ENCODE measurements at regions not wholly inside any gene's neighbourhood (a gene's known extent, or its start where the extent isn't known, plus 50 kb on each side); places are given as distances from the start of the nearest gene placed in this dataset.

DNA sequence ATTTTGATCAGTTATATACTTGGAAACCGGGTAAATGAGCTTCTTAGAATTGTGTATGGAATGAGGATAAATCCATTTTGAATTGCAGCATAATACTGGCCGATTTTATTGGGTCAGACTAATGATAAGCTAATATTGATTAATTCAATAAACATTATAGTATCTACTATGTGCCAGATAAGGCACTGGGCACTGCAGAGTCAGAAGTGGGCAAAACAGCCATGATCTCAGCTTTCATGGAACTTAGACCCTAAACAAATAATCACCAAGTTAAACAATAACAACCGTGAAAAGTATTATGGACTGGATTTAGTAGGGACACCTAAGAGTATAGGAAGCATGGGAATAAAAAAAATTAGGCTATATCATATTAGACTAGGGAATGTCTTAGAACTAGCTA lies 297.0 kb upstream of the PKDCC start:
- no peak overlapping the region for H3K27ac ChIP-seq (ENCODE audit: insufficient read depth, low read length)
- H3K79me2 ChIP-seq (ENCODE audit: control insufficient read depth, insufficient read depth, low read length): no peaks in the 10 kb centered on the region
- no peaks in the 10 kb centered on the region for H3K9me3 ChIP-seq (ENCODE audit: control insufficient read depth, insufficient read depth, low read depth, low read length)
- H3K4me1 ChIP-seq (ENCODE audit: control insufficient read depth, extremely low read depth, insufficient read depth, low read length): no peaks in the 10 kb centered on the region
- no peaks in the 10 kb centered on the region for H4K20me1 ChIP-seq (ENCODE audit: control insufficient read depth, extremely low read depth, insufficient read depth, low read length)
- no peak overlapping the region for H2AFZ ChIP-seq (ENCODE audit: low read length)
- no peak for TF ChIP-seq EZH2 (IDR thresholded peaks at IDR 0.05; ENCODE audit: low read length, missing control alignments)
- TF ChIP-seq, protein P1, sequence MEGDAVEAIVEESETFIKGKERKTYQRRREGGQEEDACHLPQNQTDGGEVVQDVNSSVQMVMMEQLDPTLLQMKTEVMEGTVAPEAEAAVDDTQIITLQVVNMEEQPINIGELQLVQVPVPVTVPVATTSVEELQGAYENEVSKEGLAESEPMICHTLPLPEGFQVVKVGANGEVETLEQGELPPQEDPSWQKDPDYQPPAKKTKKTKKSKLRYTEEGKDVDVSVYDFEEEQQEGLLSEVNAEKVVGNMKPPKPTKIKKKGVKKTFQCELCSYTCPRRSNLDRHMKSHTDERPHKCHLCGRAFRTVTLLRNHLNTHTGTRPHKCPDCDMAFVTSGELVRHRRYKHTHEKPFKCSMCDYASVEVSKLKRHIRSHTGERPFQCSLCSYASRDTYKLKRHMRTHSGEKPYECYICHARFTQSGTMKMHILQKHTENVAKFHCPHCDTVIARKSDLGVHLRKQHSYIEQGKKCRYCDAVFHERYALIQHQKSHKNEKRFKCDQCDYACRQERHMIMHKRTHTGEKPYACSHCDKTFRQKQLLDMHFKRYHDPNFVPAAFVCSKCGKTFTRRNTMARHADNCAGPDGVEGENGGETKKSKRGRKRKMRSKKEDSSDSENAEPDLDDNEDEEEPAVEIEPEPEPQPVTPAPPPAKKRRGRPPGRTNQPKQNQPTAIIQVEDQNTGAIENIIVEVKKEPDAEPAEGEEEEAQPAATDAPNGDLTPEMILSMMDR (conservative IDR thresholded peaks at IDR 0.05 in 1 of 2, IDR thresholded peaks at IDR 0.05 in 1 of 2; ENCODE audit: low read depth in 1 of 2, low read length in 2 of 2): no peak
- no peaks in the 10 kb centered on the region for H3K27me3 ChIP-seq (ENCODE audit: control insufficient read depth, insufficient read depth, low read length)
- H3K4me3 ChIP-seq (replicated peaks in 1 of 4; ENCODE audit: control extremely low read depth in 1 of 4, insufficient read depth in 1 of 4, low read depth in 3 of 4, low read length in 4 of 4): no peak overlapping the region
- H3K4me2 ChIP-seq (ENCODE audit: extremely low read depth, insufficient read depth, low read length): no peak overlapping the region
- H3K36me3 ChIP-seq (ENCODE audit: control insufficient read depth, insufficient read depth, low read length): no peaks in the 10 kb centered on the region
- DNase-seq (ENCODE audit: low read depth in 2 of 2): no peak
- H3K9ac ChIP-seq (ENCODE audit: insufficient read depth, low read length): no peak overlapping the region

DNA sequence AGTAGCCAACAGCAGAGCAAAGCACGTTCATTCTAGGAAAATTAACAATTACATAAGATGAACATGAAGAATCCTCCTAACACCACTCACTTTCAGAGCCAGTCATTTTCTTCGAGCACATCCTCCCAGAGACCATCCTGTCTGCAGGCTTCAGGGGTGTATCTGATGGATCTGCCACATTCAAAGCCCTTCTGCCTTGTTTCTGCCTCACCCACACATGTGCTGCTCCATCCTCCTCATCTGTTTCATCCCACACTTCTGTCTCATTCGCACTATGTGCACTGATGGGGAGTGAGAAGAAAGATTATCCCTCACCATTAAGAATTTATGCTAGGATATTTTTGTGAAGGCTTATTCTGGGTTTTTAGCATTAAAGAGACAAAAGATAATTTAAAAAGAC lies 287.9 kb upstream of the PKDCC start:
- Histone ChIP-seq H3K4me3 (replicated peaks in 1 of 4; ENCODE audit: control extremely low read depth in 1 of 4, insufficient read depth in 1 of 4, low read depth in 3 of 4, low read length in 4 of 4) (no peak overlapping the region), H3K9ac (ENCODE audit: insufficient read depth, low read length) (no peak overlapping the region), H3K27me3 (ENCODE audit: control insufficient read depth, insufficient read depth, low read length) (peaks cover 2% of the 10 kb centered on the region), H2AFZ (ENCODE audit: low read length) (no peak overlapping the region), H4K20me1 (ENCODE audit: control insufficient read depth, extremely low read depth, insufficient read depth, low read length) (no peaks in the 10 kb centered on the region), H3K9me3 (ENCODE audit: control insufficient read depth, insufficient read depth, low read depth, low read length) (no peaks in the 10 kb centered on the region), H3K27ac (ENCODE audit: insufficient read depth, low read length) (no peak overlapping the region), H3K36me3 (ENCODE audit: control insufficient read depth, insufficient read depth, low read length) (no peaks in the 10 kb centered on the region), H3K4me2 (ENCODE audit: extremely low read depth, insufficient read depth, low read length) (no peak overlapping the region), H3K79me2 (ENCODE audit: control insufficient read depth, insufficient read depth, low read length) (no peaks in the 10 kb centered on the region), H3K4me1 (ENCODE audit: control insufficient read depth, extremely low read depth, insufficient read depth, low read length) (no peaks in the 10 kb centered on the region)
- TF ChIP-seq, protein P1 (conservative IDR thresholded peaks at IDR 0.05 in 1 of 2, IDR thresholded peaks at IDR 0.05 in 1 of 2; ENCODE audit: low read depth in 1 of 2, low read length in 2 of 2): no peak
- no peak for TF ChIP-seq EZH2 (IDR thresholded peaks at IDR 0.05; ENCODE audit: low read length, missing control alignments)
- DNase-seq (ENCODE audit: low read depth in 2 of 2): no peak

DNA sequence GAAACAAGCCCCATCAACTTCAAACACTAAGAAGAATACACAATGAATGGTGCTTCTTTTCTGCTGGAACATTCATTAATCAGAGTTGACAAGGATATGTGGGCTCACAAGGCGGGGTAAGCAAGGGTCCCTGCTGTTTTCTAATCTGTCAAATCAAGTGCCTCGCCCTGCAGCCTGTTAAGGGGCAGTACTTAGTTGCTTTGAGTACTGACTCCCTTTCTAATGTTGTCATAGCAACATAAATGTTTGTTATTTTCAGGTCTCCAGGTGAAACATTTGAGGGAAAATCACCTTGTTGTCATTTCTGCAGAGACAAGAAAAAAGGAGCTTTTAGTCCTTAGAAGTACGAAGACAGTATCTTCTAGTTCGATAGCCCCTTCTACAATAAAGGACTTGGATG lies 284.7 kb upstream of the PKDCC start:
- Histone ChIP-seq H3K4me2 (ENCODE audit: extremely low read depth, insufficient read depth, low read length) (no peak overlapping the region), H3K9me3 (ENCODE audit: control insufficient read depth, insufficient read depth, low read depth, low read length) (no peaks in the 10 kb centered on the region), H4K20me1 (ENCODE audit: control insufficient read depth, extremely low read depth, insufficient read depth, low read length) (no peaks in the 10 kb centered on the region), H2AFZ (ENCODE audit: low read length) (no peak overlapping the region), H3K27ac (ENCODE audit: insufficient read depth, low read length) (no peak overlapping the region), H3K4me1 (ENCODE audit: control insufficient read depth, extremely low read depth, insufficient read depth, low read length) (no peaks in the 10 kb centered on the region), H3K27me3 (ENCODE audit: control insufficient read depth, insufficient read depth, low read length) (peaks cover 2% of the 10 kb centered on the region), H3K4me3 (replicated peaks in 1 of 4; ENCODE audit: control extremely low read depth in 1 of 4, insufficient read depth in 1 of 4, low read depth in 3 of 4, low read length in 4 of 4) (no peak overlapping the region), H3K36me3 (ENCODE audit: control insufficient read depth, insufficient read depth, low read length) (no peaks in the 10 kb centered on the region), H3K79me2 (ENCODE audit: control insufficient read depth, insufficient read depth, low read length) (no peaks in the 10 kb centered on the region), H3K9ac (ENCODE audit: insufficient read depth, low read length) (no peak overlapping the region)
- DNase-seq (ENCODE audit: low read depth in 2 of 2): no peak
- TF ChIP-seq, protein P1 (conservative IDR thresholded peaks at IDR 0.05 in 1 of 2, IDR thresholded peaks at IDR 0.05 in 1 of 2; ENCODE audit: low read depth in 1 of 2, low read length in 2 of 2): no peak
- TF ChIP-seq EZH2 (IDR thresholded peaks at IDR 0.05; ENCODE audit: low read length, missing control alignments): no peak

Data from fibroblast of lung (primary cell).